HL-60/S4 (cell line): ENCODE measurements at regions not wholly inside any gene's neighbourhood (a gene's known extent, or its start where the extent isn't known, plus 50 kb on each side); places are given as distances from the start of the nearest gene placed in this dataset.
"Not testable (repeated sequence)": the region's sequence is repeated elsewhere in the genome, so short reads cannot be mapped to it uniquely, and the experiment has no call there.

Experiments used
- in situ Hi-C: fragments of 300-500 bp; cut with MboI; formaldehyde crosslinking; loops from 2 replicates; pipeline ENCODE4 v1.14.3; 2022; ENCODE audit warnings: low sequenced_read_pairs

DNA sequence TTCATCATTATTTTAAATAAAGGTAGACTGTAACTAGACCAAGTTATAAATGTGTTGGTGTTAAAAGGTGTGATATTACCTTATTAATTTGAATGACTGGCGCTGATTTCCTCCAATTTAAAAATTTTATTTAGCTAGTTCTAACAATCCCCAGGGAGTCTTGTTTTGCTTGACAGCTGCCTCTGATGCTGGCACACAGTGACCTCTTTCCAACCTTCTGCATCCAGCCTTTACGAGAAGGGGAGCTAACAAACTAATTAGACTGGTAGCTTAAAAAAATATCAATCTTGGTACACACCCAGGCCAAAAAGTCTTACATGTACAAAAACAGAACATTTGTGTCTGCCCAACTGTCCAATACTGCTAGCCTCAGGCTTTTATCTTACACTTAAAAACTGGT, 51.8 kb upstream of the ENPEP start:
- in situ Hi-C loops, result no loop called here

DNA sequence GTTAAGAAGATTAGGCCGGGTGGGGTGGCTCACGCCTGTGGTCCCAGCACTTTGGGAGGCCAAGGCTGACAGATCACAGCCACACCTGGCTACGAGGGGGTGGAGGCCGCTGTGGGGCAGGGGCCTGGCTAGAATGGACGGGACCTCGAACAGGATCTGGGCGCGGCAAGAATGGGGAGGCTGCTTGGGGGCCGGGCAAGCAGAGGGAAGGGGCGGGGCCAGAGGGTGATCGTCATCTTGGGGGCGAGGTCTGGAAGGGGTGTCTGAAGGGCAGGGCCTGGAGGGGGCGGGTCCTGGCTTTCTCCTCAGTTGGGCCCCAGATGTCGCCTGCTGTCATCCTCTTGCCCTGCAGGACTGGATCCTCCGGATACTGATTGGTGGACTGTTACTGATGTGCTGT, 57.3 kb upstream of the ENPEP start:
- in situ Hi-C loops, result no loop called here

DNA sequence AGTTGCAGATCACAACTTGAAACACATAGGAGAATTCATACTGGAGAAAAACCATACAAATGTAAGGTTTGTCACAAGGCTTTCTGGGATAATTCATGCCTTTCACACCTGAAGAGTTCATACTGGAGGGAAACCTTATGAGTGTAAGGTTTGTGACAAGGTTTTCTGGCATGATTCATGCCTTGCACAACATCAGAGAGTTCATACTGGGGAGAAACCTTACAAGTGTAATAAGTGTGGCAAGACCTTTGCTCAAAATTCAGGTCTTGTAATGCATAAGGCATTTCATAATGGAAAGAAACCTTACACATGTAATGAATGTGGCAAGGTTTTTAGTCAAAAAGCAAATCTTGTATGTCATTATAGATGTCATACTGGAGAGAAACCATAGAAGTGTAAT, 58.8 kb upstream of the ENPEP start:
- in situ Hi-C loops, result no loop called here

DNA sequence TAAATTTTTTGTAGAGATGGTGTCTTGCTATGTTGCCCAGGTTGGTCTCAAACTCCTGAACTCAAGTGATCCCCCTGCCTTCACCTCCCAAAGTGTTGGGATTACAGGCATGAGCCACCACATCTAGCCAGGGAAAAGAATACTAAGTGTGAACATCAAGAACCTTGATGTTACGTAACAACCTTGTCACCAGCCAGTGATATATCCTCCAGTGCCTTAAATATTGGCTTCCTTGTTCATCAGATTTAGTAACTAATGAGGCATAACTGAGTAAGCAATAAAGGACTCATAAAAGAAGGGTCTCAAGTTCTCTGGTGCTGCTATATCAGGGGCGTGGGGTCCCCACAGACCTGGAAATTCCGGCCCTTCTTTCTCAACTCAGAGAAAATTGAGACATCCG, 60.5 kb upstream of the ENPEP start:
- in situ Hi-C loops, result no loop called here

DNA sequence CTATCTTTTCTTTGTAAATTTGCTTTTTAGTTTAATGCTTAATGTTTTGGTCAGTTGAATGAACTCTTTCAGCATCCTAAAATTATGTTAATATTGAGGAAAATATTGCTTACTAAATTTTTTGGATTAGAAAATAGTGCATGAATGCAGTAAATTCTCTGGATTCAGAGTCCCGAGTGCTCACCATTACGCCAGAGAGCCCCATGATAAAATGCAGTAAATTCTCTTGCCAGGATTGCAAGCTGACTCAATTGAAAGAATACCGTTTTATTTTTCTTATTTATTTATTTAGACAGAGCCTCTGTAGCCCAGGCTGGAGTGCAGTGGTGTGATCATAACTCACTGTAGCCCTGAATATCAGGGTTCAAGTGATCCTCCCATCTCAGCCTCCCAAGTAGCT, 60.9 kb upstream of the ENPEP start:
- in situ Hi-C loops, result no loop called here

DNA sequence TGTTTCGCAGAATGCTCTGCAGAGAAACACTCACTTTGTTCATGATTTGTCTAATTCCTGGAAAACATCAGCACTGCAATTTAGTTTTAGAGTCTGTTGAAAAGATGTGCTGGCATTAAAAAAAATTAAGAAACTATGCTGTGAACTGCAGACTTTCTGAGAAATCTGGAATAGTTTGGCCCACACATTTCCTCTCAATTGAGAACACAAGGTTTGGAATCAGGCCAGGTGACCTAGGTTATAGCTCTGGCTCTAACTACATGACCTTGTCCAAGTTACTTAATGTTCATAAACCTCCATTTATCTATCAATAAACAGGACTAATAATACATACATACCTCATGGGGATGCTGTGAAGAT, 61.4 kb upstream of the ENPEP start:
- in situ Hi-C loops, result no loop called here

DNA sequence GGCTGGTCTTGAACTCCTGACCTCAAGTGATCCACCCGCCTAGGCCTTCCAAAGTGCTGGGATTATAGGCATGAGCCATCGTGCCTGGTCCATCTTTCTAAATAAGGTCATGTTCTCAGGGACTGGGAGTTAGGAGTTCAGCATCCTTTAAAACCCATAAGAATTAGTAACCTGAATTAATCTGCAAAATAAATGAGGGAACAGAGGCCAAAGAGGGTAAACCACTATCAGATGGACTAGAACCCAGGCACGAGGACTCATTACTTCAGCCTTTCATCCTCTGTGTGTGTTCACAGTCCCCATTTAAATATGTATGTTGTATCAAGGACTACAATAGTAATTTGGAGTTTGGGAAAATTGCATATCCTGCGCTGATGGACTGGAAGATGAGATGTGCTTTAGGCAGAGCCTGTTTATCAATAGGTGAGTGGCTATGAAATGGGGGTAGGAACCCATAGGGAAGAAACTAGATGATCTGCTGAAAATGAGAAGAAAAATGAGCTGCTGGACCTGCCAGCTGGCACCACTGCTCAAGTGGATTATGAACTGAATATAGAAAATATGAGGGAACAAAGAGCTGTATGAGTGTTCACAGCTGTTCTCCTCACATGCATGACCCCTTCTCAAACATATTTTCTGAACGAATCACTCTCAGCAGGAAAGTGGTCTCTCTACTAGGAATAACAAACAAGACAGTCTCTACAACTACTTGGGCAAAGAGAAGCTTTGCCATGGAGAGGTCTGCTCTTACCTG, 62.0 kb upstream of the ENPEP start:
- in situ Hi-C loops, result not testable (repeated sequence)

DNA sequence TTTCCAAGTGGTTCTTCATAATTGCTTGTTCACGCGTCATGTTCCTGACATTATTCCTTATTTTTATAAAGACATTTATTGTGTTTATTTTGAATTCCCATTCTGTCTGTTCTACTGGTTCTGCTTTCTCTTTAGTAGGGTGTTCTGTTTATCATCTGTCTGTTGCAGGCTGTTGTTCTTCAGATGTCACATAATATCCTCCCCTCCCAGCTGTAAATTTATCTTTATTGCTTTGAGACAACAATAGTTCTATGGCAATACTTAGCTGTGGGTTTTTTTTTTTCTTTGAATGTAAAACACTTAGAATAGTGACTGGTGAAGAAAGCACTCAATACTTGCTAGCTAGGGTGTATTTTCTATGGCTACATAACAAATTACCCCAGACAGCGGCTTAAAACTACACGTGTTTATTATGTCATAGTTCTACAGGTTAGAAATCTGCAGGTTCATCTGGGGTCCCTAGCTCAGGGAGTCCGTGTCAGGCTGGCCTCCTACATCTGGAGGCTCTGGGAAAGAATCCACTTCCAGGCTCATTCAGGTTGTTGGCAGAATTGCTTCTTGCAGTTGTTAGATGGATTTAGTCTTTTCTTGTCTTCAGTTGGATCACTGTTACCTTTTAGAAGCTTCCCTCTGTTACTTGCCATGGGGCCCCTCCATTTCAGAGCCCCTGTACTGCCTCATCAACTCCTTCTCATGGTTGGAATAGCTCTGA, 63.4 kb upstream of the ENPEP start:
- in situ Hi-C loops, result no loop called here

DNA sequence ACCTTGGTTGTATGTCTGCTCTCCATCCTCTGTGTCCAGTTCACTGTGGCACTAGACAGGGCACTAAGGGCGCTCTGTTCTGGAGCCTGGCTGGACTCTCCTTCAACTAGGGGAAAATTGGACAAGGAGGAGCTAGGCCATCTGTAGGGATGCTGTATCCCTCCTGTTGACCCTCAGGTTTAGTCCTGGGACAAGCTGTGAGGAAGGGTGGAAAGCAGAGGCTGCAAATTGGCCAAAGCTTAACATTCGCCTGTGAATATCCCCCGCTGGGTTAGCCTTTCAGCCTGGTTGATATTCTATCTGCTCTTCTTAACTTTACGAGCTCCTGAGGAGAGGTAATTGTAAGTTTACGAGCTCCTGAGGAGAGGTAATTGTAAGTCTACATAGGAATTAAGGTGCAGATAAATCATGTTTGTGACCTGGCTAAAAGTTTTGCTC, 64.4 kb upstream of the ENPEP start:
- in situ Hi-C loops, result no loop called here

DNA sequence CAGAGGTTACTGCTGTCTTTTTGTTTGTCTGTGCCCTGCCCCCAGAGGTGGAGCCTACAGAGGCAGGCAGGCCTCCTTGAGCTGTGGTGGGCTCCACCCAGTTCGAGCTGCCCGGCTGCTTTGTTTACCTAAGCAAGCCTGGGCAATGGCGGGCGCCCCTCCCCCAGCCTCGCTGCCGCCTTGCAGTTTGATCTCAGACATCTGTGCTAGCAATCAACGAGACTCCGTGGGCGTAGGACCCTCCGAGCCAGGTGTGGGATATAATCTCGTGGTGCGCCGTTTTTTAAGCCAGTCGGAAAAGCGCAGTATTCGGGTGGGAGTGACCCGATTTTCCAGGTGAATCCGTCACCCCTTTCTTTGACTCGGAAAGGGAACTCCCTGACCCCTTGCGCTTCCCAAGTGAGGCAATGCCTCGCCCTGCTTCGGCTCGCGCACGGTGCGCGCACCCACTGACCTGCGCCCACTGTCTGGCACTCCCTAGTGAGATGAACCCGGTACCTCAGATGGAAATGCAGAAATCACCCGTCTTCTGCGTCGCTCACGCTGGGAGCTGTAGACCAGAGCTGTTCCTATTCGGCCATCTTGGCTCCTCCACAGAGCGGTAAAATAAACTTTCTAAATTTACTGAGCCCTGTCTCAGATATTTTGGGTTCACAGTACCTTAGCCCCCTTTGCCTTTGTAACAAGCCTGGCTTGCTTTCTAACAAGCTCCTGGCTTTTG, 64.9 kb upstream of the ENPEP start:
- in situ Hi-C loops, result not testable (repeated sequence)

DNA sequence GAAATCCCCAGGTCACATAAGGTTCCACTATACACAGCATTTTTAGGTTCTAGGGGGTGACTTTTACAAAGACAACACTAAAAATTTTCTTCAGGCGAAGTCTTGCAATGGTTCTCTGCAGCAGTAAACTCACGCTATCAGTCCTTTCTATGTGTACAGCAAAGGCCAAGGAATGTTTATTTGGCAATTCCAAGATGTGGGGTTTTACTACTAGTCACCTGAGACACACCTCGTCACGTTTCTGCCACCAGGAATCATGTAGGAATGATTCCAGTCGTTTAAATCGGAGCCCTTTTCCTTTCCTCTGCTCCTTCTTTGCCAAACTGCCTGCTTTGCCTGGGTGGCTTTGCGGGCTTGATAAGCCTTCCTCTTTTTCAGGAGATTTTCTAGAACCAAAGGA, 75.9 kb upstream of the ENPEP start:
- in situ Hi-C loops, result no loop called here

DNA sequence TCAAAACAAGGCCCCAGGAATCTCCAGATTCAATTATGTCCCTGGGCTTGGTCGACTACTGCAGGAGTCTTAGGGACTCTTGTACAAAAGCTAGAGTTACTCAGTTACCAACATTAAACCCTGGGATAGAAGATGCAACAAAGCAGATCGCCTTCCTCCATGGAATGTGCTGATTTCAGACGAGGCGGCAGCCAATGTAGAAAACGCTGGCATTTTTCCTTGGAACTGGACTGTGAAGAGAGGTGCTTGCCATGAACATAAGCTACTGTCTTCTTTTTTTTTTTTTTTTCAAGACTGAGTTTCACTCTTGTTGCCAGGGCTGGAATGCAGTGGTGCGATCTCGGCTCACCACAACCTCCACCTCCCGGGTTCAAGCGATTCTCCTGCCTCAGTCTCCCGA, 76.9 kb upstream of the ENPEP start:
- in situ Hi-C loops, result not testable (repeated sequence)

DNA sequence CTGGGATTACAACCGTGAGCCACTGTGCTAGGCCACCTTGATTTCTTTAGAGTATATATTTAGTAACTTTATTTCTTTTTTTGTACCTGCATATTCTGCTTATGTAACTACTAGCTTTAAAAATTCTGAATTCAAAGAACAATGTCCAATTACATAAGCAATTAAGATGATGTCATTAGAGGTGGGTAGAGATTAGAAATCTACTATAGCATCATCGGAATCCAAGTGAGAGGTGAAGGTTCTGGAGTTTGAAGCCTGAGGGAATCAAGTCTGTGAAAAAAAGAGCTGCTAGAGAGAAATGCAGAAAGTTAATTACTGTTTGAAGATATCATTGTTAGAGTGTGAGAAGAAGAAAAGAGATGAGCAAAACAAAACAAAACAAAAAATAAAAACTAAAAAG, 79.0 kb upstream of the ENPEP start:
- in situ Hi-C loops, result no loop called here

DNA sequence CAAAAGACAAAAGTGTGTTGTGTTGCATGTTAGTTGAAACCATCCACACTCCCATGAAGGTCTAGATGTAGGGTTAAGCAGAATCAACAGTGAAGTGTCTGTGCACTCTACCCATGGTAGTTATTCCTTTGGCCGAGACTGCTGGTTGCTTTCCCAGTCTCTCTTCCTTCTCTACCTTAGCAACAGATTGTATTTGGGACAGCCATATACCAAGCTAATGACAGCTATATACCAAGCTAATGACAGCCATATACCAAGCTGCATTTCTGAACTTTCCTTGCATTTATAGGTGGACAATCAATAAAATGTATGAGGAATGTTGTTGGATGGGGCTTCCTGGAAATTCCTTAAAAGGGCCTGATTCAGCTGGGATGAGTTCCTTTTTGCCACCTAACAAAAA, 80.5 kb upstream of the ENPEP start:
- in situ Hi-C loops, result no loop called here

DNA sequence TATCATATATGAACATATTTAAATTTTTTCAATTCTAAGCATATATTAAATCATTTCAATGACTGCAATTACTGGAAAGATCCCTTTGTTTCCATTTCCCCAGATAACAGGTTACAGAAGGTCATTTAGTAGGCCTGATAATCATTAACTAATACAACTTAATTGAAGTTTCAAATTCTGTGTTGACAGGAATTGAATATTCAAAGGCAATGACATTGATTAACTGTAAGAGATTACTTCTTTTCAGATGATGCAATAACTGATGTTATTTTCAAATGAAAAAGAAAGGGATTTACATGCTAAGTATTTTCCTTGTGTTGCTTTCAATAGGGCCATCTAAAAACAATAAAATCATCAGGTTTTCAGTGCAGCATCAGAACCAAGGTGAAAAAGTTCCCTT, 81.1 kb upstream of the ENPEP start:
- in situ Hi-C loops, result no loop called here

DNA sequence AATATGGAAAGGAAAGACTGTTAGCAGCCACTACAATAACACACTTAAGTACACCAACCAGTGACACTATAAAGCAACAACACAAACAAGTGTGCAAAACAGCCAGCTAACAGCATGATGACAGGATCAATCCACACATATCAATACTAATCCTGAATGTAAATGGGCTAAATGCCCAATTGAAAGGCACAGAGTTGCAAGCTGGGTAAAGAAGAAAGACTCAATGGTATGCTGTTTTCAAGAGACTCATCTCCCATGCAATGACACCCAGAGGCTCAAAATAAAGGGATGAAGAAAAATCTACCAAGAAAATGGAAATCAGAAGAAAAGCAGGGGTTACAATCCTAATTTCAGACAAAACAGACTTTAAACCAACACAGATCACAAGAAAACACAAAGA, 94.2 kb upstream of the ENPEP start:
- in situ Hi-C loops, result no loop called here

DNA sequence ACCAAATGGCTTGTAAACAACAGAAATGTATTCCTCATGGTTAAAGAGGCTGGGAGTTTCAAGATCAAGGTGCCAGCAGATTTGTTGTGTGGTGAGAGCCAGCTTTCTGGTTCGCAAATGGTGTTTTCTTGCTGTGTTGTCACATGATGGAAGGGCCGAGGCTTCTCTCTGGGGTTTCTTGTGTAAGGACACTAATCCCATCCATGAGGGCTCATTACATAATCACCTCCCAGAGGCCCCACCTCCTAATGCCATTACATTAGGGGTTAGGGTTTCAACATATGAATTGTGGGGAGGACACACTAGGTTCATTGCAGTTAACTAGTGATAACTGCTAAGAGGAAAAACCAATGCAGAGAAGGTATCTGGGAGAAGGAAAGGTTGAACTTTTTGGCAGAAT, 103.5 kb upstream of the ENPEP start:
- in situ Hi-C loops, result no loop called here

DNA sequence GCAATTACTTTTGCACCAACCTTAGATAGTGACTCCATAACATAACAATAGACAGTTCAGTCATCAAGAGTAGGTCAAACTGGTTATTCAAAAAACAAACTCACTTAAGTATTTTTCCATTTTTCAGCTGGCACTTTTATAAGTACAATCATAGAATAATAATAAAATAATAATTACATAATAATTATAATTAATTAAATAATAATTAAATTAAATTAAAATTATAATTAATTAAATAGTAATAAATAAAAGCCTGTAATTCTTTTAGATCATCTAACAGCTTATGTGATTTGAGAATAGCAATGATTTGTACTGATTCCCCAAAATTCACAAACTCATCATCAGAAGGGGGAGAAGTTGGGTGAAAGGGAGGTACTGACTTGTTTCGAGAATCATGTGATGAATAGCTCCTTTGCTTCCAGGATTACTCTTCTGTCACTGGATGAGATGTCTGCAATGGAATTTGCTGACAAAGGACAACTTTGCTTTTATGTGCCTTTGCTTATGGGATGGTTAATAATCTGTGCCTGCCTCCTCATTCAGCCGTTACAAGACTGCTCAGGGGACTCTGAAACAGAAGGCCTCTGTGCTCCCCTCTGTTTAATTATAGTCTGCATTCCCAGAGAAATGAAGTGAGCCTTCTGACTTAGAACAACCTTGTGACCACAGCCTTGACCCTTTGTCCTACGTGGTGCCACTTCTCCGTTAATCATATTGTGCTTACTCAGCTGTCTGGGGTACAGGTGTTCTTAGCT, 104.8 kb upstream of the ENPEP start:
- in situ Hi-C loops, result no loop called here

DNA sequence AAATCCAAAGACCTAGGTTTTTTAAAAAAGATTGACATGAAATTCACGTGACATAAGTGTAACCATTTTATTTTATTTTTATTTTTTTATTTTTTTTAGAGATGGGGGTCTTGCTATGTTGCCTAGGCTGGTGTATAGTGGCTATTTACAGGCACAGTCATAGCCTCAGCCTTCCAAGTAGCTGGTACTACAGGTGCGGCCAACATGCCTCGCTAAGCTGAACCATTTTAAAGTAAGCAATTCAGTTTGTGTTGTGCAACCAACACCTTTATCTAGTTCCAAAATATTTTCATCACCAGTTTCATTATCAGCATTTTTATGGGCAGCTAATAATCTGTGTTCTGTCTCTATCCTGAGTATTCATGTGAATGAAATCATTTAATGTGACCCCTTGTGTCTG, 107.5 kb upstream of the ENPEP start:
- in situ Hi-C loops, result no loop called here

DNA sequence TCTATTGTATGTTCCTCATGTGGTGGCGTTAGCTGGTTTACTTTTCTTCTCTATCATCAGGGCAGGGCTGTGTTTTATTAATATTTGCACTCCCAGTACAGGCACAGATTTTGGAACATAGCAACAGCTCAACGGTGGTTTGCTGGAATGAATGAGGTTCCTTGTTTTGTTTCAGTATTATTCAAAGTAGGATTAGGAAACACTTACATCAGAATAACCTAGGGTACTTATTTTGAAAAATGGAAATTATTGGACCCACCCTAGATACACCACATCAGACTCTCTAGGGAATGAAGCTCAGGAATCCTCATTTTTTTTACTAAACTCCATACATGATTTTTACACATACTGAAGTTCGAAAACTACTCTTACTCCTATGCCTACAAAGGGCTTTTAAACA, 108.8 kb upstream of the ENPEP start:
- in situ Hi-C loops, result no loop called here

DNA sequence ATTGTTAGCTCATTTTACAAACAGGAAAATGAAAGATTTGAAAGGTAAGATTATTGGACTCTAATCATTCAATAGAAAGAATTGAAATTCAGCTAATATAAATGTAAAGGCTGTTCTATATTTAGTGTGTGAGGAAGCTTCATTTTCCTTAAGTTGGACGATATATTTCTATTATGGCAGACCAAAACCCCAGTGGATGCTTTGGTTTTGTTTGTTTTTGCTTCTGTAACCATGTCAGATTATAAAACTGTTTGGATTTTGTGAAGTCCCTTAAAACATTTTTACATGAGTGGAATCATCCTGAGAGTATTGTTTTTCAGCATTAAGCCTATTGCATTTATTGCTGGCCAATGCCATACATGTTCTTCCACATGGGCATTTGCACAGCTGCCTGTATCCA, 110.2 kb upstream of the ENPEP start:
- in situ Hi-C loops, result no loop called here
